Type B pancreatic cell (in vitro differentiated cells): ENCODE measurements at regions not wholly inside any gene's neighbourhood (a gene's known extent, or its start where the extent isn't known, plus 50 kb on each side); places are given as distances from the start of the nearest gene placed in this dataset.

ENCODE experiments used
- DNase-seq: peaks from one replicate; pipeline ENCODE4 v3.0.0; 2021; ENCODE audit warnings: mixed read lengths; ENCODE audit not compliant: unreplicated experiment; ENCODE audit errors: extremely low spot score
- H3K27ac Mint-ChIP-seq: 2 replicates; pipeline ENCODE4 v1.8.0; 2021; ENCODE audit warnings: mild to moderate bottlenecking, mixed read lengths
- H3K27me3 Mint-ChIP-seq: 2 replicates; pipeline ENCODE4 v1.8.0; 2021; ENCODE audit warnings: mixed read lengths
- H3K36me3 Mint-ChIP-seq: 2 replicates; pipeline ENCODE4 v1.8.0; 2021; ENCODE audit warnings: mixed read lengths
- H3K4me1 Mint-ChIP-seq: one replicate; pipeline ENCODE4 v1.8.0; 2021; ENCODE audit warnings: mixed read lengths; ENCODE audit not compliant: unreplicated experiment
- H3K4me3 Mint-ChIP-seq: 2 replicates; pipeline ENCODE4 v1.8.0; 2021; ENCODE audit warnings: mild to moderate bottlenecking, mixed read lengths
- H3K9me3 Mint-ChIP-seq: 2 replicates; pipeline ENCODE4 v1.8.0; 2021; ENCODE audit warnings: mixed read lengths
- TF ChIP-seq, protein P1 (sequence below): fragments of 200-600 bp; sonication (generic); conservative IDR thresholded peaks from 2 replicates; pipeline ENCODE4 v1.5.0; 2021; ENCODE audit warnings: antibody characterized with exemption, mild to moderate bottlenecking

DNA sequence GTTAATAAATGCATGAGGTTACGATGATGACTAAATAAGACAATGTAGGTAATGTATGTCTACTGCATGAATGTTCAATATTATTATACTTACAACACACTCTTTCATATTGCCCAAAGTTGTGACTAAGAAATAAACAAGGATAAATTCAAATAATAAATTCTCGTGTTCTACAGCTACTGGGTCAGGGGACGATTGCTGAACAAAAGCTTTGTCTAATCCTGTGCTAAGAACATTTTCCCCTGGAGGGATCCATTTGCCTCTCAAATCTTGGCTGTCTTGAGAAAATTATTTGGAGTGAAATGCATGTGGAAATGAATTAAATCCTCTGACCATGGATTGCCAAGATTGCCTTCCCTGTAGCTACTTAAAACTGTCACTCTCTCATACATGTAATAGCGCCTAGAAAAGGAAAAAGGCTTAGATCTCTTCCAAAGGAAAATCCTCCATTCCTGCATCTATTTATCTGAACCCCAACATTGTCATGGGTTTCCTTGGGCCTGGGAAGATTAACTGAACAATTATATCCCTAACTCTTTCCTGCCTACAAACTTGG is 893.8 kb upstream of the ACO1 start:
- H3K4me1 Mint-ChIP-seq = no peaks in the 10 kb centered on the region

DNA sequence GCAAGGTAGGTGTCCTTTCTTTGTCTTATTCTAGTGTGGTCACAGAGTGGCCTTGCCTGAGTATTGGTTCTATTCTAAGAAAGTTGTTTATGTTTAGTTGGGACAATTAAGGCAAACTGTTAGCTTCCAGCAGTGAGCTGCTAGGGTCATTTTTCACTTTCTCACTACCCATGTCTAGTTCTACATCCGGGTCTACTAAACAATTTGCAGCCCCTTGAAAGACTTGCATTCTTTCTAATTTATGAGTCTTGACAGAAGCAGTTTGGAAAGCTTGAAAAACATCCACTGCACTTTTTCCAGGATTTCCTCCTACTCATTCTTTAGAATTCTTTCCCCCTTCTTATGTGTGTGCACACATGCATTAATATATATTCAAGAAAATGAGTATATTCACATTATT is 892.2 kb upstream of the ACO1 start:
- H3K36me3 Mint-ChIP-seq = no peaks in the 10 kb centered on the region
- H3K27me3 Mint-ChIP-seq = no peaks in the 10 kb centered on the region
- no peak overlapping the region for H3K27ac Mint-ChIP-seq
- H3K4me3 Mint-ChIP-seq = no peak overlapping the region
- no peaks in the 10 kb centered on the region for H3K4me1 Mint-ChIP-seq
- TF ChIP-seq, protein P1, sequence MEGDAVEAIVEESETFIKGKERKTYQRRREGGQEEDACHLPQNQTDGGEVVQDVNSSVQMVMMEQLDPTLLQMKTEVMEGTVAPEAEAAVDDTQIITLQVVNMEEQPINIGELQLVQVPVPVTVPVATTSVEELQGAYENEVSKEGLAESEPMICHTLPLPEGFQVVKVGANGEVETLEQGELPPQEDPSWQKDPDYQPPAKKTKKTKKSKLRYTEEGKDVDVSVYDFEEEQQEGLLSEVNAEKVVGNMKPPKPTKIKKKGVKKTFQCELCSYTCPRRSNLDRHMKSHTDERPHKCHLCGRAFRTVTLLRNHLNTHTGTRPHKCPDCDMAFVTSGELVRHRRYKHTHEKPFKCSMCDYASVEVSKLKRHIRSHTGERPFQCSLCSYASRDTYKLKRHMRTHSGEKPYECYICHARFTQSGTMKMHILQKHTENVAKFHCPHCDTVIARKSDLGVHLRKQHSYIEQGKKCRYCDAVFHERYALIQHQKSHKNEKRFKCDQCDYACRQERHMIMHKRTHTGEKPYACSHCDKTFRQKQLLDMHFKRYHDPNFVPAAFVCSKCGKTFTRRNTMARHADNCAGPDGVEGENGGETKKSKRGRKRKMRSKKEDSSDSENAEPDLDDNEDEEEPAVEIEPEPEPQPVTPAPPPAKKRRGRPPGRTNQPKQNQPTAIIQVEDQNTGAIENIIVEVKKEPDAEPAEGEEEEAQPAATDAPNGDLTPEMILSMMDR = no peak
- peaks cover 4% of the 10 kb centered on the region for H3K9me3 Mint-ChIP-seq
- no peak for DNase-seq

More for the DNA sequence above, 893.8 kb upstream of the ACO1 start:
- no peak overlapping the region for H3K4me3 Mint-ChIP-seq
- no peak for DNase-seq
- no peak overlapping the region for H3K27ac Mint-ChIP-seq
- H3K9me3 Mint-ChIP-seq = no peaks in the 10 kb centered on the region
- TF ChIP-seq, protein P1 = no peak
- H3K36me3 Mint-ChIP-seq = no peaks in the 10 kb centered on the region
- no peaks in the 10 kb centered on the region for H3K27me3 Mint-ChIP-seq

DNA sequence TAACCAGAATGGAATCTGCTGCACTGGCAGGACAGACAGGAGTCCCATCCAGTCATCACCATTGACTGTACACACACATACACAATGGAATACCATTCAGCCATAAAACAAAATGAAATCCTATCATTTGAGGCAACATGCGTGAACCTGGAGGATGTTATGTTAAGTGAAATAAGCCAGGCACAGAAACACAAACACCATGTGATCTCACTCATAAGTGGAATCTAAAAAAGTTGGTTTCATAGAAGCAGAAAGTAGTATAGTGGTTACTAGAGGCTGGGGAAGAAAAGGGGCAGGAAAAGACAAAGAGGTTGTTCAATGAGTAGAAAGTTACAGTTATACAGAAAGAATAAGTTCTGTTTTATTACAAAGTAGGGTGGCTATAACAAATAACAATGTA is 884.0 kb upstream of the ACO1 start:
- no peak overlapping the region for H3K4me3 Mint-ChIP-seq
- no peak for DNase-seq
- H3K27me3 Mint-ChIP-seq = no peaks in the 10 kb centered on the region
- peaks cover 4% of the 10 kb centered on the region for H3K9me3 Mint-ChIP-seq
- H3K27ac Mint-ChIP-seq = no peak overlapping the region
- TF ChIP-seq, protein P1 = no peak
- H3K4me1 Mint-ChIP-seq = no peaks in the 10 kb centered on the region
- H3K36me3 Mint-ChIP-seq = no peaks in the 10 kb centered on the region

DNA sequence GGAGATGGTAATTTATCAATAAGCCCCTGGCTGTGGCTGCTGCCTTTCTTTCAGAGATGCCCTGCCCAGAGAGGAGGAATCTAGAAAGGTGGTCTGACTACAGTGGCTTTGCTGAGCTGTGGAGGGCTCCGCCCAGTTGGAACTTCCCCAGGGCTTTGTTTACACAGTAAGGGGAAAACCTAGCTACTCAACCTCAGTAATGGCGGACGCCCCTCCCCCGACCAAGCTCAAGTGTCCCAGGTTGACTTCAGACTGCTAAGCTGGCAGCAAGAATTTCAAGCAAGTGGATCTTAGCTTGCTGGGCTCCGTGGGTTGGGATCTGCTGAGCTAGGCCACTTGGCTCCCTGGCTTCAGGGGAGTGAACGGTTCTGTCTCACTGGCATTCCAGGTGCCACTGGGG is 865.4 kb upstream of the ACO1 start:
- peaks cover 5% of the 10 kb centered on the region for H3K9me3 Mint-ChIP-seq
- H3K27me3 Mint-ChIP-seq = no peaks in the 10 kb centered on the region
- no peak overlapping the region for H3K27ac Mint-ChIP-seq
- DNase-seq = no peak
- TF ChIP-seq, protein P1 = no peak
- H3K4me1 Mint-ChIP-seq = no peaks in the 10 kb centered on the region
- no peaks in the 10 kb centered on the region for H3K36me3 Mint-ChIP-seq
- H3K4me3 Mint-ChIP-seq = no peak overlapping the region

DNA sequence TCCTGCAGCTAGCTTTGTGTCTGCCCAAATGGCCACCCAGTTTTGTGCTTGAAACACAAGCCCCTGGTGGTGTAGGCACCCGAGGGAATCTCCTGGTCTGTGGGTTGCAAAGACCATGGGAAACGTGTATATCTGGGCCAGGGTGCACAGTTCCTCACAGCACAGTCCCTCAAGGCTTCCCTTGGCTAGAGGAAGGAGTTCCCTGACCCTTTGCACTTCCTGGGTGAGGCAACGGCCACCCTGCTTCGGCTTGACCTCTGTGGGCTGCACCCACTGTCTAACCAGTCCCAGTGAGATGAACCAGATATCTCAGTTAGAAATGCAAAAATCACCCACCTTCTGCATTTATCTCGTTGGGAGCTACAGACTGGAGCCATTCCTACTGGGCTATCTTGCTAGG is 865.0 kb upstream of the ACO1 start:
- H3K4me1 Mint-ChIP-seq = no peaks in the 10 kb centered on the region
- no peaks in the 10 kb centered on the region for H3K27me3 Mint-ChIP-seq
- DNase-seq = no peak
- H3K36me3 Mint-ChIP-seq = no peaks in the 10 kb centered on the region
- TF ChIP-seq, protein P1 = no peak
- H3K4me3 Mint-ChIP-seq = no peak overlapping the region
- H3K27ac Mint-ChIP-seq = no peak overlapping the region
- H3K9me3 Mint-ChIP-seq = peaks cover 2% of the 10 kb centered on the region

DNA sequence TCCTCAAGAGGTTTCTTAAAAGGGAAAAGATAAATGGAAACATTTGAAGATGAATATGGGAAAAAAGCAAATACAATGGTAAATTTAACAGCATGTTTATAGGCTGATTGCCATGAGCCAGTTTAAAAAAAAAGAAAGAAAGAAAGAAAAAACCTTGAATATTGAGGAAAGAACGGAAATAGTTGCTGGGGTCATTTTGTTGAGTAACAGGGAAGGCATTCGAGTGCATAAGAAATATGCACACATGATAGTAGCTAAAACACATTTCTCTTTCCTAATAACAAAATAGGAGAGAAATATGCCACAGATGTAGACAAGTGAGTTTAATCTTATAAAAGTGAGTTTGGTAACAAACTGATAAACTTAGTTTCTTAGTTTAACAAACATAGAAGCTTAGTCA is 864.6 kb upstream of the ACO1 start:
- no peaks in the 10 kb centered on the region for H3K36me3 Mint-ChIP-seq
- no peak overlapping the region for H3K4me3 Mint-ChIP-seq
- H3K27ac Mint-ChIP-seq = no peak overlapping the region
- TF ChIP-seq, protein P1 = no peak
- no peaks in the 10 kb centered on the region for H3K4me1 Mint-ChIP-seq
- no peak for DNase-seq
- H3K27me3 Mint-ChIP-seq = no peaks in the 10 kb centered on the region
- no peaks in the 10 kb centered on the region for H3K9me3 Mint-ChIP-seq
